Loucy (cell line): ENCODE measurements at regions not wholly inside any gene's neighbourhood (a gene's known extent, or its start where the extent isn't known, plus 50 kb on each side); places are given as distances from the start of the nearest gene placed in this dataset.

Experiments used
- CTCF ChIP-seq: fragments of 200-600 bp; sonication (generic); conservative IDR thresholded peaks from 2 replicates; pipeline ENCODE4 v1.5.1; 2014; ENCODE audit warnings: mild to moderate bottlenecking, antibody characterized with exemption, low read length
- EZH2phosphoT487 ChIP-seq: fragments of 200-600 bp; IDR thresholded peaks from 2 replicates; pipeline ENCODE4 v1.6.1; 2018; ENCODE audit warnings: antibody characterized with exemption, mild to moderate bottlenecking, moderate library complexity, borderline replicate concordance

GRCh38 chr14:39860596-39861228, 428.5 kb upstream of the FBXO33 start:
- no peak for TF ChIP-seq CTCF
- TF ChIP-seq EZH2phosphoT487: no peak
